Stimulated activated naive CD4-positive, alpha-beta T cell treated with Interleukin-2 at 50 U/mL for 16 hours (primary cell): ENCODE measurements at regions not wholly inside any gene's neighbourhood (a gene's known extent, or its start where the extent isn't known, plus 50 kb on each side); places are given as distances from the start of the nearest gene placed in this dataset.

Experiments
- DNase-seq: peaks from one replicate; lab custom pipeline; 2025; lab: John Stamatoyannopoulos, UW

DNA sequence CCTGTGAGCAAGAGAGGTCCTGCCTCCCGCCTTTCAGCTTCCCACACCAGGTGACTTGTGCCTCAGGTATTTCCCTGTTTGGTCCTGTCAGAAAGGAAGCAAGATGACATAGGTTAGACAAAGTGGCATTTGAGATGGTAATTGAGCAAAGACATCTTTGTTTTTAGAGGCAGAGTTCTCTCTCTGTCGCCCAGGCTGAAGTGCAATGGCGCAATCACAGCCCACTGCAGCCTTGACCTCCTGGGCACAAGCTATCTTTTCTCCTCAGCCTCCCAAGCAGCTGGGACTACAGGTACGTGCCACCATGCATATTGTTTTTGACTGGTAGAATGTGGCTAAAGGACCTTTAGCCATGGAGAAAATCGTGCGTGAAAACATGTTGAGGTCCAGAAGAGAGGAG, 339.1 kb downstream of the FGF9 start:
- DNase-seq = no peak

DNA sequence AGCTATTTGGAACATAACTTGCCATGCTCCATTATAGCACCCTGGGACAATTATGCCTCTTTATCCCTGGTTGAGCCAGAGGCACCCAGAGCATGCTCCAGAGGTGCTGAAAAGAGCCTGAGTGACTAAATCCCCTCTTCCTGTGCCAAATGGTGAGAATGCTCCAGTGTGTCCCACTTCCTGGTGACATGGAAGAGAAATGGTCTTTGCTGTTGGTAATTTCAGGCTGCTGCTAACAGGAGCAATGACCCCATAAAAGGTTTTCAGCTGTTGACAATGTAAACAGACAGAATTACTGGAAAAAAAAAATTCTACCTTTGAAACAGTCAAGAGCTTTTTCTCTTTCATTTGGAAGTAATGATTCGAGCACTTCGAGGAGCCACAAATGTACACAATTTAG, 341.8 kb downstream of the FGF9 start:
- DNase-seq = no peak

DNA sequence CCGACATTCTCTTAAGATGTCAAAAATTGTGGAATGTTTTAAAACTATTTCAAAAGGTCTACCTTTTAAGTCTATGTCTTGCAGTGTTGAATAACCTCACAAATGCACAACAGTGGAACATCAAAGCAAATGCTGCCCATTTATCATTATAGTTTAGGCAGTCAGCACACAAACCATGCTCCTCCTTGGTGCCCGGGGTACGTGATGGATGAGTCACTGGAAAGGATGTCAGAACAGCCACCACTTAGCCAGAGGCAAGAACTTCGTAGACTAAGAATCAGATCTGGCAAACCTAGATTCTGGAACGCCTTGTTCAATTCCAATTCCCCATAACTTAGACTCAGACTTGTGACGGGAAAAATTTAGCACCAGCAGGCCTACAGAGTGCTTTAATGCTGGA, 343.6 kb downstream of the FGF9 start:
- no peak for DNase-seq

DNA sequence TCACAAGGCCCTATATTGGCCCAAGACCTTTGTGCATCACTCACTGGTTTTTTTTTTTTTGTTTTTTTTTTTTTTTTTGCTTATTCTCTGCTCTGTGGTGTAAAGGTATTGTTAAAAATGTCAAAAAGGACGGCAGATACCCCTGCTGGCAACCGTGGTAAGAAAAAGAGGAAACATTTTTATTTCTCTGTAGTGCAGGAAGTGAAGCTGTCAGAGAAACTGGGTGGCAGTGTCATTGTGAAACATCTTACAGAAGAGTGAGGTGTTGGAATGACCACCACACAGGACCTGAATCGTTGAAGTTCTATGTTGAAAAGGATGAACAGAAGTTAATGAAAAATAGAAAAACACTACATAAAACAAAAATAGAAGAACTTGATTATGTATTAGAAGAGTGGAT, 346.4 kb downstream of the FGF9 start:
- DNase-seq = no peak

DNA sequence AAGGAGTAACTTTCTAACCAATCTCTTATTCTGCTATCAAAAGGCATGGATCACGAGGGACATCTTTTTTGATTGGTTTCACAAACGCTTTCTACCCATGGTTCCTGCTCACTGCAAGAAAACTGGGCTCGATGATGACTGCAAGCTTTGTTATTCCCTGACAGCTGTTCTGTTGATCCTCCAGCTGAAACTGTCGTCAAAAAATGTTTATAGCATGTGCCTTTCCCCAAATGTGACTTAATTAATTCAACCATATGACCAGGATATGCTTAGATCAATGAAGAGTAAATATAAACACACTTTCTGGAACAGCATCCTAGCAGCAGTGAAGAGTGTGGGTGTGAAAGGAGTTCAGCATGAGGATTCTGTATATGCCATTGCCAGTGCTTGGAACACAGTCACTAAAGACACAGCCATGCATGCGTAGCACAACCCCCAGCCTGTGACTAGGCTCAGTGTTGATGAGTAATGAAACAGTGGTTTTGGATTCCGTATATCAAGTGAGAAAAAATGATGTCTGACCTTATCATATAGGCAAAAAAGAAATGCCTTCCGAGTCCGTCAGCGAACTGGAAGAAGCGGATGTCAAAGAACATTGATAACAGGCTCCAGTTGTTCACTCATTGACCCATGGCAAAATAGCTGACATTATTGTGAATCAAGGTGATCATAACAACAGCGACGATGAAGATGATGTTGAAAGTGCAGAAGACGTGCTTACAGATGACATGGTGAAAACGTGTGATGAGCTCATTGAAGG, 347.4 kb downstream of the FGF9 start:
- DNase-seq = no peak

DNA sequence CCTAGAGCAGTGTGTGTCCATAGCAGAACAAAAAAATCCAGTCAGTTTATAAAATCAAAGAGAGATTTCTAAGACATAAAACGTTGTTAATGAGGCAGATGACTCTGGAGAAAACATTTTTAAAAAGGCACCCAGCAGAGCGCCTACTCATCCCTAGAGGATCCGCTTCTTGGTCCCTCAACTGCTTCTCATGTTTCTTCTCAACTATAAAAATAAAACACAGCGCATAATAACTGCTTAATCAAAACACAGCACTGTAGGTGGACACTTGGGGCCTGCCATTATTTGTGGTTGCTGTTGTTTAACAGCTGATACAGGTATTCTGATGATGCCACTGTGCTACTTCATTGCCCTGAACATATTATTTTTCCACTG, 347.9 kb downstream of the FGF9 start:
- no peak for DNase-seq

DNA sequence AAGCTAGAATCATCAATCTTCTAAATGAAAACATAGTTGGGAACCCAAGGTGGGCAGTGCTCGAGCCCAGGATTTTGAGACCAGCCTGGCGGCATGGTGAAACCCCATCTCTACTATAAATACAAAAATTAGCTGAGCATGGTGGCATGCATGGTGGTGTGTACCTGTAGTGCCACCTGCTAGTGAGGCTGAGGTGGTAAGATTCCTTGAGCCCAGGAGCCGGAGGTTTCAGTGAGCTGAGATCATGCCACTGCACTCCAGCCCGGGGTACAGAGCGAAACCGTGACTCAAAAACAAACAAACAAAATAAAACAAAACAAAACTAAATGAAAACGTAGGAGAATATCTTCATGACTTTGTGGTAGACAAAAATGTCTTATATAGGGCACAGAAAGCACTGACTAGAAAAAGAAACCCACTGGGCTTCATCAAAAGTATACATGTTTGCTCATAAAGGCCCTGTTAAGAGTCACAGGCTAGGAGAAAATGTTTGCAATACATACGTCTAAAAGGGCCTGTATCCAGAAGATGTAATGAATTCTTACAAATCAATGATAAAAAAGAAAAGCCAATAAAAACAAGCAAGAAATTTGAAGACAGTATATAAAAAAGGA, 353.6 kb downstream of the FGF9 start:
- no peak for DNase-seq

DNA sequence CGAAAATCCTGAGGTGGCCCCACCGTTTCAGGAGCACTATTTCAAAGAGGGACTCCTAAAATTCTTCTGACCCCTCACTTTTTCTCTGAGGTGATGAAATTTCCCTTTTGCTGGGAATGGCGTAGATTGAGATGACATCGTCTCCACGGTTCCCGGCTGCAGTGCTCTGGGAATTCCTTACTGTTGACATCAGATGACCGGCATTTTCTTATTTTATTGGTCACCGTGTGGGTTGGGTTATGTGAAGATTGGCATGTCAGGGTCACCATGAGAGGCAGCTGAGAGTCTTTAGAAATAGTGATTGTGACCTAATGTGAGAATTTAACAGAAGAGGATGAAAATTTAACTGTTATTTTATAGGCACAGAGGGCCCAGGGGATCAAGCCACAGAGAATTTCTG, 356.7 kb downstream of the FGF9 start:
- DNase-seq = no peak

DNA sequence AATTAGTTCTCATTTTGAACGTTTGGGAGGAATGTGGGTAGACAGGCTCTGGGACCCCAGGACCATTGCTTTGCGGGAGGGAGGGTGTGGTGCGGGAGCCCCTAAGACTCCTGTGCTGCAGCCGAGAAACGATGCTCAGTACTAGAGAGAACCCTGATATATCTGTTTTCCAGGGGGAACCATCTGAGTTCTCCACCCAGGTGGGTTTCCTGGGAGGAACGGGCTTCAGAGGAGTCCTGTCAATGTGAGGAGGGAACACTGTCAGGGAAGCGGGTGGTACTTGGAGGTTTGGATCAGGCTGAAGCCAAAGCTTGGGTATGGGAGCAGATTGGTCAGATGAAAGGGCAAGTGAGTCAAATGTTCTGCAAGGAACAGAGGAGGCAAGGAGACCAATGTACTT, 358.0 kb downstream of the FGF9 start:
- no peak for DNase-seq

DNA sequence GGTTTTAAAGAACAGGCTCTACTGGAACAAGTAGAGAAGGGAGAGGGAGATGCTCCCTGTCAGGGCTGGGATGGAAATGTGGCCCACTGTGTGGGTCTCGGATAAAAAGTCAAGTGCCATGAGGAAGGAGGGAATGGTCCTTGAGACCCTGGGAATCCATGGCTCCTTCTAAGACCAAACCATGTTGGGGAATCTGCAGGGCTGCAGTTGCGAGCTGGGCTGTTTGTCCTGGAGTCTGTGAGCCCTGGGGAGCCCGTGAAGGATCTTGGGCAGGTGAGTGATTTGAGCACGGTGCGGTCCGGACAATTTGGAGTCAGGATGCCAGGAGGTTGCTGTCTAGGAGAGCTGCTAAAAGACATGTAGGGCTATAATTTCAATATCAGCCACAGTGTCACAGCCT, 359.4 kb downstream of the FGF9 start:
- no peak for DNase-seq

DNA sequence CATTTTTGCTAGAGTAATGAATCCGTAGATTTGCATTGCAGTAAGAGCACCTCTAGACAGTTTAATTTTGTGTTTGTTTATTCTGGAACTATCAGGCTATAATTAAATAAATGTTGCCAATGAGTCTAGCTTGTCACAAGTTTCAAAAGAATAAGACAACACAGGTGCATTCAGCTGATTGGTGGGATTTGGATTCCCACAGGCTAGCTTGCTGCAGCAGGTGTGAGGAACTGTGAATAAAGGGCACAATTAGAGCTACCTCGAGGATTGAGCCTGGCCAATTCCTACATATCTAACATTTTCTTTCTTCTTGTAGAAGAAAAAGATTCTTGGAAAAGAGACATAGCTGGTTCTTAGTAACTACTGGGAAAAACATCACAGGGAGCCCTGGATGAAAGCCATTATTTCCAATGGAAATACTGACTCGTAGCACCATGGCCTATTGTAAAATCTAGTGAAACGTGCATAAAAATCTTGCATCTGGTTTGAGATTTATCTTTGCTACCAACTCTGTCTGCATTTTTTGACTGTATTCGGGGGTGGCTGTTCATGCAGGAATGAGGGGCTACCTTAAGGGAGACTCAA, 360.9 kb downstream of the FGF9 start:
- DNase-seq = no peak

DNA sequence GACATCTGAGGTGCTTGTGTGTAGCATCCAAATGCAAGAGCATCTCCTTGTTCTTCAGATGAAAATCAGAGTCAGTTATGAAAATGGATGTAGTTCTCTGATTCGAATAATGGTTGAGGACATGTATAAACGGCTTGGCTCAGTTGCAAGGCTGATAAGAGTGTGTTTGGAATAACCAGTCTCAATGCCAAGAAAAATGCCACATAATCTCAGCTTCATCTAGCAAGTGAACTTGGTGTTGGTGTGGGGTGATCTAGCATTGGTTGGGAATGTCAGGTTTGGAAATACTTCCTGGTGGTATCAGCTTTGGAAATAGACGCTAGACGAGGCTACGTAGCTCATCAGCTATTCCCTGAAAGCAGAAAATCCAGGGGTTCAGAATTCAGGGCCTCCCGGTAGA, 362.0 kb downstream of the FGF9 start:
- no peak for DNase-seq

DNA sequence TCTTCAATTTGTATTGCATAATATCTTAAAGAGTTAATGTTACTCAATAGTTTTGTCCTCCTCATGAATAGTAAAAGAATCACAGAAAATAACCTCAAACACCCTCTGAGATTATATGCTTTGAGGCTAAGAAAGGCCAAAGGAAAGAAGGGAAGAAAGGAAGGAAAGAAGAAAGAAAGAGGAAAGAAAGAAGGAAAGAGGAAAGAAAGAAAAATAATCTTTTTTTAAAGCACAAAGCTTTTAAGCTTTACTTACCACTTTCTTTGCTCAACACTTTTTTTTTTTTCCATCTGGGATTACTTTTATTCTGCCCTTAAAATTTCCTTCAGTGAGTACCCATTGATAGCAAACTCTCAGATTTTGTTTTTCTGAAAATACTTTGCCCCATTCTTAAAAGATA, 369.1 kb downstream of the FGF9 start:
- no peak for DNase-seq

DNA sequence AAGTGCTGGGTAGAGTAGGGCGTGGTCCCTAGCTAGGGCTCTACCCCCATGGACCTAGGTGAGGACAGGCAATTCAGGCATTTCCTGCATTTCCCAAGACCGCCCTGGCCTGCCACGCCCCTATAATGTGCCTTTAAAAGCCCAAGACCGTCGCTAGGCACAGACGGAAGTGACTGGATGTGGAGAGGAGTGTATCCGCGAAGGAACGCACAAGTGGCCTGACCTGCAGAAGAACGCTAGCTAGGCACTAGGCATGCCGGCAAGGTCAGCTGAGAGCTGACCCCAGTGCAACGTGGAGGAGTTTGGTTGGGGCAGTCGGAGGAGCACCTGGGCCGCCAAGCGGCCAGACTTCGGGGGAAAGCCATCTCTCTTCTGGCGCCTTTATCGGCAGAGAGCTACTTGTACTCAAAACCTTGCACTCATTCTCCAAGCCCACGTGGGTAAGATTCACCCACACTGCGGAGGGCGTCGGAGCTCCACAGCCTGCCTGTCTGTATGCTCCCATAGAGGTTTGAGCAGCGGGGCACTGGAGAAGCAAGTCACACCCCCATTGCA, 370.0 kb downstream of the FGF9 start:
- DNase-seq = no peak

DNA sequence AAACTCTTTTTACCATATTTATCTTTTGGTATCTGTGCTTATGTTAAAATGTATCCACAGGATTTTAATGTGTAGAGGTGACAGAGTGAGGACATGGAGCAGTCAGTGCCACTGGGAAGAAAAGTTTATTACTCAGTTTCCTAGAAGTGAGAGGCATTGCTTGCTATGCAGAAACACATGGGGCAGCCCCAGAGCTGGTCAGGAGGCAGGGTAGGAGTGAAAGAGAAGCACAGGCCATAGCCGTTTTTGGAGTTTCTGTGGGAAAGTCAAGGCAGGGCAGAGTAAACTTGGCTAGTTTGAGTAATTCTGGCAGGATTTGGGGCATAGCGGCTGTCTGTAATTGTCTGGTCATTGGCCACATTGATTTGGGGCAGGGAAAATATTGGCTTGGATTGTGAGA, 370.9 kb downstream of the FGF9 start:
- DNase-seq = no peak

DNA sequence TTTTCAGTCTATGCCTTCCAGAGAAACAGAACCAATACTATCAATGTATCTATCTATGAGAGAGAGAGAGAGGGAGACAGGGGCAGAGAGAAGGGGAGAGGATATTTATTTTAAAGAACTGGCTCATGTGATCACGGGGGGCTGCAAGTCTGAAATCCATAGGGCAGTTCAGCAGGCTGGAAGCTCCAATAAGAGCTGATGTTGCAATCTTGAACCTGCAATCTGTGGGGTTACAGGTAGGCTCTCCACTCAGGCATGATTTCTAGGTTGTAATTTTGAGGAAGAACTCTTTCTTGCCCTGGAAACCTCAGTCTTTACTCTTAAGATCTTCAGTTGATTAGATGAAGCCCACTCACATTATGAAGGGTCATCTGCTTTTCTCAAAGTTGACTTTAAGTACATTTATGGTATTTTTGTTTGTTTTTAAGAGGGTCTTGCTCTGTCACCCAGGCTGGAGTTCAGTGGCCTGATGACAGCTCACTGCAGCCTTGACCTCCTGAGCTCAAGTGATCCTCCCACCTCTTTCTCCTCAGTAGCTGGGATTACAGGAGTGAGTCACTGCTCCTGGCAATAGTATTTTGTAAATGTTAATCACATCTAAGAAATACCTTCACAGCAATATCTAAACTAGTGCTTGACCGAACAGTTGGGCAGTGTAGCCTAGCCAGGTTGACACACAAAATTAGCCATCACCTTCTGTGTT, 376.4 kb downstream of the FGF9 start:
- DNase-seq = no peak

DNA sequence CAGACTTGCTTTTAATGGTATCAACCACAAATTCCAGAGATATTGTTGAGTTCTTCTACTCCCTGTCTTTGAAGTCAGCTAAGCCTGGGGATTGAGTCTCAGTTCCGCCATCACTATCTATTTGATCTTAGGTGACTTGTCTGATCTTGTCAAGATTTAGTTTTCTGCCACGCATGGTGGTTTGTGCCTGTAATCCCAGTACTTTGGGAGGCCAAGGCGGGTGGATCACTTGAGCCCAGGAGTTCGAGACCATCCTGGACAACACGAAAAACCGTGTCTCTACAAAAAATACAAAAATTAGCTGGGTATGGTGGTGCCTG, 376.9 kb downstream of the FGF9 start:
- DNase-seq = no peak

DNA sequence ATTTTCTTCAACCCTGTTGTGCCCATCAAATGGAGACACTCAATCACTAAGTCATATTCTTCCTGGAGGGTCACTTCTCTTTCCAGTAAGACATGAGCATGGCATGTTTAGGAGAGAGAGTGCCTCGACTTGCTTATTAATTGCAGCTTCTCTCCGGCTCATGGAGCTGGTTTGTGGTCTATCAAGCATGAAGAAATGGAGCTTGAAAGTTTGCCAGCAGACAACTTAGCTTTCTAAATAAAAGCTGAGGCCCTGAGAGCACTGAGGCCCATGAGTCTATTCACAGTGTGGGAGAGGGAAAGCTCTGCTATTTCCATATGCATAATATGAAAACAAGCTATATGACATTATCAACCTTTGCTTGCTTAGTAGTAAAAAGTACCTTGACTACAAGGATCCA, 378.5 kb downstream of the FGF9 start:
- no peak for DNase-seq

DNA sequence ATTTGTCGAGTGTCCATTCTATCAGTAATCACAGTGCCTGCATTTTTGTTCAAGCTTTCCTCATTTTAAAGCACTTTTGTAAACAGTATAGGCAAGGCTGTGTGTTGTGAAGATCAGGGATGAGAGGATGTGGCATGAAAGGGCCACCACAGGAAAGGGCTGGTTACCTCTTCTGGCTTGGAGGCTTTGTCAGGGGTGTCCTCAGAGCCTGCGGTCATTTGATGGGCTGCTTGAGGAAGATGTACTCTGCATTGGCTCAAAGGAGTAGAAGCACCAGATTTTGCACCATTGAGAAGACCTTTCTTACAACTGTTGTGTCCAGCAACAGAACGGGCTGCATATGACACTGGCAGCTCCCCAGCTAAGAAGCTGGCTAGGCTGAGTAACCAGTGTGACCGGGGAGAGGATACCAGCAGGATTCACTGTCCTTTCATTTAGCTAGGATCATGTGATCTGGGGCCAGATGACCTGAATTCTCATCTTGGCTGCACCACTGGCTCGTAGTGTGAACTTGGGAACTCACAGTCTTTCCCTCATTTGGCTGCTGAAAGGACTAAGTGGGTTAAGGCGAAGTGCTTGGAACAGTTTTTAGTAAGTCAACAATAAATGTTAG, 380.2 kb downstream of the FGF9 start:
- no peak for DNase-seq

DNA sequence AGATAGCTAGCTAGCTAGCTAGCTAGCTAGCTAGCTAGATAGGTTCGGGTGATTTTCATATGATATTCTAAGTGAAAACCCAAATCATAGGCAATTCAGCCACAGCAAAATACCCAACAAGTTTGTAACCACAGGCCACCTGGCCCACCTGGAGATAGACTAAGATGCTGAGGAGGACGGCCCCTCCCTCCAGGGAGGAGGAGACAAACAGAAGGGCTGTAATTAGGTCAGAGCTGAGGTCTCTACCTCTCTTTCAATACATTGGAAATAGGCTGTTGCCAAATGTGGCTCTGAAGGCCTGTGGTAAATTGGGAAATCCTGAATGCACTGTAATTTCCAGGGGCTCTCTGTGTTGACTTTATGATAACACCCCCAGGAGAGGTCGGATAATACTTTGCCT, 382.2 kb downstream of the FGF9 start:
- no peak for DNase-seq

DNA sequence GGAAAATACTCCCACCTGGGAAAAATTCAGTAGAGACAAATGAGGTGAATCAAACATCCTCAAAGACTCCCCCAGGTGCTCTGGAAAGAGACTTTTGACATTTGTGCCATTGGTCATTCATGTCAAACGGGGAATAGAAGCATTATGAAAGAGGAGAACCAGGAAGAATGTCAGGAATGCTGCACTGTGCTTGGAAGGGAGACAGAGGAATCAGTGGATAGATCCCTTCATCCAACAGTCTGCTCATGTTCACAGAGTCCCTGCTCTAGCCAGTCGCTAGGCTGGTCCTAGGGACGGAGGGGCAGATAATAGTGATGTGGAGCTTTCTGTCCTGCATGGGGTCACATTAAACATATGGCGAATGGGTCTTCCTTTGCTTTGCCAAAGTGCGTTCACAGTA, 384.4 kb downstream of the FGF9 start:
- DNase-seq = no peak

DNA sequence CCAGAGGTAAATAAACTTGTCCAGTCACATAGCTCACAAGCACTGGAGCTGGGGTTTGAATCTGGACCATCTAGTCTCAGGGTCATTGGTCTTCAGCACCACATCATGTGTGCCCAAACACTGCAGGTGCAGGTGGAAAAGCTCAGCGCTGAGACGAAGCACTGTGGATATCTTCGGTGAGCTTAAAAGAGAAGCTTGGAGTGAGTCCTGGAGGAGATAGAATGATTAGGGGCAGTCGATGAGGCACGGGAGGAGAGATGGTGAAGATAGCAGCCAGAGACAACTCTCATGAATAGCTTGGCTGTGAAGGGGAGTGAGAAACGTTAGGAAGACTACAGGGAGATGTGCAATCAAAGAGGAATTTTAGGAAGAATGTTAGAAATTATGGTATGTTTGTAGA, 389.3 kb downstream of the FGF9 start:
- no peak for DNase-seq

DNA sequence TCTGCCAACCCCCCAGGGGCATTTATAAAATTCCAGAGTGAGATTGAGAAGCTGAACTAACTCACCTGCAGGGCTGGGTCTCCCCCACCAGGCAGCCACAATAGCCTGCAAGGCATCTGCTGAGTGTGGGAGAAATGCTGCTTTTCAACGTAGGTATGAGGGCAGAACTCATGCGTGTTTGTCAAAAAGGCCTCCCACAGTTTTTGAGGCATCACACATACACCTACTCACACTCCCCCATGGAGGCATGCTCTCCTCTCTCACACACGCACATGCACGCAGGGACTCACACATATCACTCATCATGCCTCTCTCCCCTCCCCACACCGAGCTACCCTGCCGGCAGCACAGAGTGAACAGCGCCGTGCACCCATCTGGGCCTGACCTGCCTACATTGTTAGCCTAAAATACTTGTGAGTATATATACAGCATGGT, 390.5 kb downstream of the FGF9 start:
- DNase-seq = peak; percentile 82
